ENCODE measurements at regions not wholly inside any gene's neighbourhood (a gene's known extent, or its start where the extent isn't known, plus 50 kb on each side); places are given as distances from the start of the nearest gene placed in this dataset.

- Histone ChIP-seq H3K27me3 (ENCODE audit: insufficient read depth, low read depth) (no peaks in the 10 kb centered on the region), H3K9me3 (ENCODE audit: insufficient read depth, low read depth) (no peaks in the 10 kb centered on the region), H3K9me2 (ENCODE audit: insufficient read depth) (no peaks in the 10 kb centered on the region), H3K36me3 (ENCODE audit: low read depth) (no peaks in the 10 kb centered on the region), H4K20me1 (ENCODE audit: insufficient read depth) (no peaks in the 10 kb centered on the region), H2AFZ (no peak overlapping the region), H3K27ac (peak overlapping the region; percentile 71; the same call in 1 of the 2 replicates), H3K4me1 (replicated peaks; ENCODE audit: insufficient read depth) (peaks cover 33% of the 10 kb centered on the region), H3F3A (ENCODE audit: insufficient read depth, low read depth) (peaks cover 4% of the 10 kb centered on the region; the same call in 1 of the 2 replicates), H3K79me2 (ENCODE audit: low read depth) (no peaks in the 10 kb centered on the region), H3K4me3 (no peak overlapping the region), H3K4me2 (peak overlapping the region; percentile 48)
- intact Hi-C loops (cut with micrococcal nuclease; ENCODE audit: unreplicated experiment): loop anchor here (2.0 kb wide), 2 partner anchors 67 to 87 kb away; no protein-coding TSS in a partner anchor
- TF ChIP-seq CTCF (conservative IDR thresholded peaks at IDR 0.05): no peak
- TF ChIP-seq EZH2 (IDR thresholded peaks at IDR 0.05; ENCODE audit: low read depth): no peak
- CTCF ChIA-PET: interaction anchor here (0.6 to 0.7 kb wide), 2 partner anchors 46 to 1013 kb away, joined by 3 read pairs; no protein-coding TSS in a partner anchor
- POLR2A ChIA-PET (ENCODE audit: unreplicated experiment): interaction anchor here (0.6 kb wide), 1 partner anchor 190 kb away, joined by 3 read pairs; no protein-coding TSS in a partner anchor
- no peak for DNase-seq
- BruUV-seq (replicated peaks): no TSS peak
Measured at GRCh38 chr6:2543321-2543720, 207.4 kb downstream of the MYLK4 start.

- ChIA-PET POLR2A (ENCODE audit: unreplicated experiment) (interaction anchor here (0.5 to 0.7 kb wide), 5 partner anchors 36 to 797 kb away, joined by 3 to 6 read pairs (median 3); no protein-coding TSS in a partner anchor), CTCF (interaction anchor here (0.6 kb wide), 1 partner anchor 46 kb away, joined by 3 read pairs; no protein-coding TSS in a partner anchor)
- intact Hi-C loops (cut with micrococcal nuclease; ENCODE audit: unreplicated experiment): loop anchor here (2.0 kb wide), 2 partner anchors 66 to 88 kb away; no protein-coding TSS in a partner anchor
- Histone ChIP-seq H3K36me3 (ENCODE audit: low read depth) (no peaks in the 10 kb centered on the region), H3K4me3 (no peak overlapping the region), H3K27ac (peak overlapping the region; percentile 71), H3F3A (ENCODE audit: insufficient read depth, low read depth) (peaks cover 4% of the 10 kb centered on the region; the same call in 1 of the 2 replicates), H3K4me2 (peak overlapping the region; percentile 48), H2AFZ (no peak overlapping the region), H3K27me3 (ENCODE audit: insufficient read depth, low read depth) (no peaks in the 10 kb centered on the region), H3K4me1 (replicated peaks; ENCODE audit: insufficient read depth) (peaks cover 33% of the 10 kb centered on the region), H3K9me3 (ENCODE audit: insufficient read depth, low read depth) (no peaks in the 10 kb centered on the region), H3K79me2 (ENCODE audit: low read depth) (no peaks in the 10 kb centered on the region), H3K9me2 (ENCODE audit: insufficient read depth) (no peaks in the 10 kb centered on the region), H4K20me1 (ENCODE audit: insufficient read depth) (no peaks in the 10 kb centered on the region)
- no TSS peak for BruUV-seq (replicated peaks)
- no peak for TF ChIP-seq CTCF (conservative IDR thresholded peaks at IDR 0.05)
- no peak for TF ChIP-seq EZH2 (IDR thresholded peaks at IDR 0.05; ENCODE audit: low read depth)
- peak; percentile 53 to 86 for DNase-seq
Measured at GRCh38 chr6:2542858-2543218, 207.9 kb downstream of the MYLK4 start.

- Histone ChIP-seq H4K20me1 (ENCODE audit: insufficient read depth) (no peaks in the 10 kb centered on the region), H3K27me3 (ENCODE audit: insufficient read depth, low read depth) (no peaks in the 10 kb centered on the region), H3K4me2 (peak overlapping the region; percentile 48), H3K4me1 (replicated peaks; ENCODE audit: insufficient read depth) (peaks cover 33% of the 10 kb centered on the region), H3K79me2 (ENCODE audit: low read depth) (no peaks in the 10 kb centered on the region), H3K27ac (peak overlapping the region; percentile 71), H2AFZ (no peak overlapping the region), H3F3A (ENCODE audit: insufficient read depth, low read depth) (peaks cover 4% of the 10 kb centered on the region; the same call in 1 of the 2 replicates), H3K9me2 (ENCODE audit: insufficient read depth) (no peaks in the 10 kb centered on the region), H3K4me3 (no peak overlapping the region), H3K36me3 (ENCODE audit: low read depth) (no peaks in the 10 kb centered on the region), H3K9me3 (ENCODE audit: insufficient read depth, low read depth) (no peaks in the 10 kb centered on the region)
- ChIA-PET CTCF (interaction anchor here (0.6 kb wide), 1 partner anchor 47 kb away, joined by 3 read pairs; no protein-coding TSS in a partner anchor), POLR2A (ENCODE audit: unreplicated experiment) (interaction anchor here (0.5 to 0.7 kb wide), 4 partner anchors 36 to 797 kb away, joined by 3 to 6 read pairs (median 4); no protein-coding TSS in a partner anchor)
- TF ChIP-seq EZH2 (IDR thresholded peaks at IDR 0.05; ENCODE audit: low read depth) (no peak), CTCF (conservative IDR thresholded peaks at IDR 0.05) (no peak)
- no TSS peak for BruUV-seq (replicated peaks)
- intact Hi-C loops (cut with micrococcal nuclease; ENCODE audit: unreplicated experiment): loop anchor here (2.0 kb wide), 2 partner anchors 65 to 89 kb away; no protein-coding TSS in a partner anchor
- DNase-seq: peak in 1 of 2 experiments; percentile 50
Measured at GRCh38 chr6:2542101-2542857, 208.4 kb downstream of the MYLK4 start.
